ENCODE measurements at regions not wholly inside any gene's neighbourhood (a gene's known extent, or its start where the extent isn't known, plus 50 kb on each side); places are given as distances from the start of the nearest gene placed in this dataset.

GRCh38 chr4:3656416-3657356 is 109.5 kb upstream of the ADRA2C start:
- Histone ChIP-seq H3K27ac (no peak overlapping the region), H3K27me3 (ENCODE audit: low read depth) (peaks cover 71% of the 10 kb centered on the region)
- intact Hi-C loops (cut with DNase I) = no loop called here

GRCh38 chr4:3655963-3656362 is 110.2 kb upstream of the ADRA2C start:
- no peak overlapping the region for H3K27ac ChIP-seq
- intact Hi-C loops (cut with DNase I) = no loop called here

More at GRCh38 chr4:3656416-3657356, 109.5 kb upstream of the ADRA2C start:
- no peak overlapping the region for H3K4me3 ChIP-seq
- H3K9me3 ChIP-seq = no peaks in the 10 kb centered on the region
- TF ChIP-seq CTCF (IDR thresholded peaks at IDR 0.05) = no peak
- H3K36me3 ChIP-seq = no peaks in the 10 kb centered on the region
- DNase-seq (no peak), ATAC-seq (no peak)
- H3K4me1 ChIP-seq = no peaks in the 10 kb centered on the region

GRCh38 chr4:3655485-3655884 is 110.7 kb upstream of the ADRA2C start:
- DNase-seq = no peak
- ATAC-seq = no peak
- Histone ChIP-seq H3K27ac (no peak overlapping the region), H3K36me3 (no peaks in the 10 kb centered on the region), H3K4me1 (no peaks in the 10 kb centered on the region), H3K9me3 (no peaks in the 10 kb centered on the region), H3K27me3 (ENCODE audit: low read depth) (peaks cover 72% of the 10 kb centered on the region), H3K4me3 (no peak overlapping the region)
- no peak for TF ChIP-seq CTCF (IDR thresholded peaks at IDR 0.05)
- intact Hi-C loops (cut with DNase I) = no loop called here

More at GRCh38 chr4:3655963-3656362, 110.2 kb upstream of the ADRA2C start:
- TF ChIP-seq CTCF (IDR thresholded peaks at IDR 0.05) = no peak
- H3K4me1 ChIP-seq = no peaks in the 10 kb centered on the region
- no peak for DNase-seq
- no peaks in the 10 kb centered on the region for H3K9me3 ChIP-seq
- no peak for ATAC-seq
- H3K4me3 ChIP-seq = no peak overlapping the region
- peaks cover 71% of the 10 kb centered on the region for H3K27me3 ChIP-seq (ENCODE audit: low read depth)
- H3K36me3 ChIP-seq = no peaks in the 10 kb centered on the region

GRCh38 chr4:3654036-3654807 is 112.0 kb upstream of the ADRA2C start:
- Histone ChIP-seq H3K4me3 (no peak overlapping the region), H3K27me3 (ENCODE audit: low read depth) (peaks cover 65% of the 10 kb centered on the region), H3K9me3 (no peaks in the 10 kb centered on the region), H3K27ac (no peak overlapping the region), H3K36me3 (no peaks in the 10 kb centered on the region), H3K4me1 (no peaks in the 10 kb centered on the region)
- DNase-seq = no peak
- no peak for ATAC-seq
- no peak for TF ChIP-seq CTCF (IDR thresholded peaks at IDR 0.05)
- intact Hi-C loops (cut with DNase I) = no loop called here

- Histone ChIP-seq H3K4me3 (no peak overlapping the region), H3K4me1 (no peaks in the 10 kb centered on the region), H3K36me3 (no peaks in the 10 kb centered on the region), H3K27ac (no peak overlapping the region), H3K27me3 (ENCODE audit: low read depth) (peaks cover 55% of the 10 kb centered on the region), H3K9me3 (no peaks in the 10 kb centered on the region)
- TF ChIP-seq CTCF (IDR thresholded peaks at IDR 0.05) = no peak
- ATAC-seq (no peak), DNase-seq (no peak)
- intact Hi-C loops (cut with DNase I) = no loop called here
Measured at GRCh38 chr4:3652586-3652985, 113.6 kb upstream of the ADRA2C start.

Data from lower lobe of right lung (tissue), 2 donors.